ACC112 (cell line): ENCODE measurements at regions not wholly inside any gene's neighbourhood (a gene's known extent, or its start where the extent isn't known, plus 50 kb on each side); places are given as distances from the start of the nearest gene placed in this dataset.

Experiments
- H2AFZ ChIP-seq: fragments of 200-600 bp; sonication (generic); one replicate; pipeline ENCODE4 v1.6.0; 2017; ENCODE audit warnings: antibody characterized with exemption, low read length; ENCODE audit not compliant: unreplicated experiment
- H3K27ac ChIP-seq: fragments of 200-600 bp; sonication (generic); 2 replicates; pipeline ENCODE4 v1.5.1; 2014; ENCODE audit warnings: low read depth, mild to moderate bottlenecking, antibody characterized with exemption, low read length, moderate library complexity
- H3K27me3 ChIP-seq: fragments of 200-600 bp; sonication (generic); 2 replicates; pipeline ENCODE4 v1.6.1; 2014; ENCODE audit warnings: mild to moderate bottlenecking, antibody characterized with exemption, low read length, moderate library complexity, mixed read lengths; ENCODE audit not compliant: insufficient read depth
- H3K36me3 ChIP-seq: fragments of 200-600 bp; sonication (generic); 2 replicates; pipeline ENCODE4 v1.6.1; 2016; ENCODE audit warnings: mild to moderate bottlenecking, antibody characterized with exemption, low read length, moderate library complexity, mixed read lengths; ENCODE audit not compliant: insufficient read depth
- H3K4me1 ChIP-seq: fragments of 200-600 bp; sonication (generic); one replicate; pipeline ENCODE4 v1.6.1; 2016; ENCODE audit warnings: low read length, mixed read lengths; ENCODE audit not compliant: insufficient read depth, unreplicated experiment, control insufficient read depth
- H3K4me3 ChIP-seq: fragments of 200-600 bp; sonication (generic); 2 replicates; pipeline ENCODE4 v1.5.1; 2014; ENCODE audit warnings: mild to moderate bottlenecking, low read depth, low read length
- H3K79me2 ChIP-seq: fragments of 200-600 bp; sonication (generic); one replicate; pipeline ENCODE4 v1.6.0; 2016; ENCODE audit warnings: low read length; ENCODE audit not compliant: control insufficient read depth, unreplicated experiment, insufficient read depth

DNA sequence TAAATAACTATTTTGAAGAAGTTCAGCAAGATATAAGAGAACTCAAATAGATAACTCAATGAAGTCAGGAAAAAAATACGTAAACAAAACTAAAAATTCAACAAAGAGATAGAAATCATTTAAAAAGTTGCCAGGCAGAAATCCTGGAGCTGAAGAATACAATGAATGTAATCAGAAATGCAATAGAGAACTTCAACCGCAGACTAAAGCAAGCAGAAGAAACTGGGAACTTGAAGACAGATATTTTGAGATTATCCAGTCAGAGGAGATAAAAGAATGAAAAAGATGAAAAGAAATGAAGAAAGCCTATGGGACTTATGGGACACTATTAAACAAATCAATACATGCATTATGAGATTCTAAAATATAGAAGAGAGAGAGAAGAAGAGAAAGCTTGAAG is 129.1 kb upstream of the LPAR1 start:
- Histone ChIP-seq H3K4me3 (no peak overlapping the region), H3K27ac (no peak overlapping the region), H3K4me1 (peaks cover 6% of the 10 kb centered on the region), H3K36me3 (no peaks in the 10 kb centered on the region), H3K79me2 (no peaks in the 10 kb centered on the region), H2AFZ (no peak overlapping the region), H3K27me3 (no peaks in the 10 kb centered on the region)

DNA sequence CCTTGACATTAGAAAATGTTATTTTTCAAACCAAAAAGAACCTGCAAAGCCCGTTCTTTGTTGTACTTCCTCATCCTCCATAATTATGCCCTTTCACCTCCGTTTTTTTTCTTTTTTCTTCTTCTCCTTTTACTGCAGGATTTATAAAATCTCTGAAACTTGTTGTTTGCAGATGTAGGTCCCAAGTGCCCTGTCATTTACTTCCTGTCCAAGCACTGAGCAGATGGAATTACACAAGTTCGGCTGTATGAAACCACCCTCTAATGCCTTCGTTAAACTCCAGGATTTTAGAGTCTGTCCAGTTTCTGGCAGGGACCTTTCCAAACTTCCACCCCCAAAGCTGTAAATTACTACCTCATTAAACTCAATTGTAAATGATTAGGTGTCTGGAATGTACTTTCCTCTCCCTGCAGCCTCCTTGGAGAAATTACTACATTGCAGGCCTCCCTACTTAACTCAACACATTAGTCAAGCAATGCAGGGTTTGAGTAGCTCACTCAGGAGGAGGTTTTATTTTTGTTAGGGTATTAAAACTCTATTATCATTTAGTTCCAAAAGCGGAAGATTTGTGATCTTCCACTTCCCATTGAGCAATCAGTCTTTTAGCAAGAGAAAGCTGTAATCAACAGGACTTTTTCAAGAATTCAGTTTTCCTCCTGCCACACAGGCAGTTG is 125.6 kb upstream of the LPAR1 start:
- Histone ChIP-seq H3K4me1 (peaks cover 21% of the 10 kb centered on the region), H3K4me3 (no peak overlapping the region), H3K27me3 (no peaks in the 10 kb centered on the region), H2AFZ (peak overlapping the region; percentile 22), H3K36me3 (no peaks in the 10 kb centered on the region), H3K27ac (no peak overlapping the region), H3K79me2 (no peaks in the 10 kb centered on the region)

DNA sequence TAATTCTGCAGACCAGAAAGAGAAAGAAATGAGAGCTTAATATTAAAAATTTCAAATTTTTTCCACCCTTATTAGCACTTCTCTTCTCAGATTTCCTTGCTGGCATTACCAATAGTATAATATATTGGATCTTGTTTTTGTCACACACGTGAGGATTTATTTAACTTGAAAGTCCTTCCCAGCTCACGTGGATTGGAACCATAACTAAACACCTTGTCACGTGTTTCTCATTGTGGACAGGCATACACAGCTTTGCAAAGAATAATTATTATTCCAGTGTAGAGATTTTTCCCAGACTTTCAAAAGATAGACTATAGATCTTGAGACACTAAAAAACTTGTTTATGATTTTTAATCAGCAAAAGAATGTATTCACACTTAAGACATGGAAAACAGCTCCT is 123.8 kb upstream of the LPAR1 start:
- Histone ChIP-seq H3K36me3 (no peaks in the 10 kb centered on the region), H3K27me3 (no peaks in the 10 kb centered on the region), H3K4me1 (peaks cover 21% of the 10 kb centered on the region), H3K4me3 (no peak overlapping the region), H3K79me2 (no peaks in the 10 kb centered on the region), H2AFZ (no peak overlapping the region), H3K27ac (no peak overlapping the region)

DNA sequence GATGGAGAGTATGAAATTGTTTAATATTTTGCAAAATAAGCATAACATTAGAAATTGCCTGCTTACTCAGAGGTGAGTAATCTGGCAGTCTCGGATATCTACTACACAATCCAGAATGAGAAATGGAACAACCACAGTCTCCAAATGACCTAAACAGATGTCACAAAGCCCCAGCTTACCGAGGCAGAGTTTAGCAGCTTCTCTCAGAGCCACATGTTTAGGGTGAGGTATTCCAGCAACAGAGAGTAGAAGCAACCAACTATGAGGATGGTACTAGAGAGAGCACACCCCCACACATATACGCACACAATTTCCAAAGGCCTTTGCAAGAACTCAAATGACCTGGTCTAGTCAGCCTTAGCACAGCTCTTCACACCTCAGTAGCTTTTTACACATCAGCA is 122.7 kb upstream of the LPAR1 start:
- no peak overlapping the region for H2AFZ ChIP-seq
- H3K4me1 ChIP-seq: peaks cover 21% of the 10 kb centered on the region
- H3K27me3 ChIP-seq: no peaks in the 10 kb centered on the region
- no peaks in the 10 kb centered on the region for H3K36me3 ChIP-seq
- H3K27ac ChIP-seq: peak overlapping the region; percentile 23; the same call in 1 of the 2 replicates
- no peak overlapping the region for H3K4me3 ChIP-seq
- no peaks in the 10 kb centered on the region for H3K79me2 ChIP-seq

DNA sequence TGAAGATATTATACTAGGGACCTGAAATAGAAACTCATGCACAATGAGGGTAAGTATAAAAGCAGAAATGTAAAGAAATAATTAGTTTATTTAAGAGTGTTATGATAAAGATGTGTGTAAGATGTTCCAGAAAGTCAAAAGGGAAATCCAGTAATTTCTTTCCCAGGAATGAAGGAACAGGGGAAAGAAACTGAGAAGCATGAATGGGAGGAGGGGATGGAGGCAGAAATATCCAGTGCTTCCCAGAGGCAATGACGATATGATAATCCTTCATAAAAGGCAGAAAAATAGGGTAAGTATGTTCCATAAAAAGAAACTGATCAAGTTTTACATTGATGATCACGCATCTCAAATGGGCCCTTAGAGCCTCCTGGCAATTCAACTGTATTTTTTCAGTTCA is 120.7 kb upstream of the LPAR1 start:
- Histone ChIP-seq H3K27me3 (no peaks in the 10 kb centered on the region), H2AFZ (no peak overlapping the region), H3K4me3 (no peak overlapping the region), H3K27ac (no peak overlapping the region), H3K4me1 (peaks cover 21% of the 10 kb centered on the region), H3K36me3 (no peaks in the 10 kb centered on the region), H3K79me2 (no peaks in the 10 kb centered on the region)

DNA sequence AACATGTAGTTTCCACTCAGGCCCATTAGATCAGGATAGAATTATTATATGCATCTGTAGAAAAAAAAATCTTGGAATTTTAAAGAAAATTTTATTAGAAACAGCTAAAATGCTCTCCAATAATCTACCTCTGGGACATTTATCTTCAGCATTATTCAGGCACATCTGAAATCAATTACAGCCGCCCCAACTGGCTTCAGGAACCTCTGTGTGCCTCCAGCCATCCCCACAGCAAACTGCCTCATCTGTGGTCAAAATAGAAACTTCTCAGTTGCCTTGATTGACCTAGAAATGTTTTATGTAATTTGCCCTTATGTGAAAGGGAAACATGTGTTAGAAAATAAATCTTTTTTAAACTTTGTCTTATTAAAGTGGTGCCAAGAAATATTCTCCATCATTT is 120.1 kb upstream of the LPAR1 start:
- Histone ChIP-seq H3K4me1 (peaks cover 15% of the 10 kb centered on the region), H3K27ac (no peak overlapping the region), H3K36me3 (no peaks in the 10 kb centered on the region), H3K27me3 (no peaks in the 10 kb centered on the region), H3K4me3 (no peak overlapping the region), H3K79me2 (no peaks in the 10 kb centered on the region), H2AFZ (no peak overlapping the region)

DNA sequence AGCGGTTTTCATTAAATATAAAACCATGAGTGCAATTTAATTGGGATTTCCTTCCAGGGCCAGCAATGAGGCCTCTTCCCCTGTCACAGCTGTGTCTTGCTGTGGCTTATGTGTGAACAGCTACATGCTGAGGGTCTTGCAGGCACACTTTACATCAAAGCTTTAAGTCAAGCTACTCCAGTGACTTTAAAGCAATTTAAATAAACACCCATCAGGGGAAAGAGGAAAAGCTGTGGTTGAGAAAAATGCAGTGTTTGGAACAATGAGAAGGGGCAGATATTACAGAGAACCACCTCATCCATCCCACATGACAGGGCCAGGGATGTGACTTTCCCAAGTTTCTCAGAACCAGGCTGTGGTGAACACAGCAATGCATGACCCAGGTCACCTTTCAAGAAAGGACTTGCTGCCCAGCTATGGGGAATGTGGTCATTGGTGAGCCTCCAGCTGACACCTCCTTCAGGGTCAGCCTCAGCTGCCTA is 115.9 kb upstream of the LPAR1 start:
- Histone ChIP-seq H3K4me1 (no peaks in the 10 kb centered on the region), H3K4me3 (no peak overlapping the region), H2AFZ (peak overlapping the region; percentile 3), H3K36me3 (no peaks in the 10 kb centered on the region), H3K27ac (no peak overlapping the region), H3K27me3 (no peaks in the 10 kb centered on the region), H3K79me2 (no peaks in the 10 kb centered on the region)

DNA sequence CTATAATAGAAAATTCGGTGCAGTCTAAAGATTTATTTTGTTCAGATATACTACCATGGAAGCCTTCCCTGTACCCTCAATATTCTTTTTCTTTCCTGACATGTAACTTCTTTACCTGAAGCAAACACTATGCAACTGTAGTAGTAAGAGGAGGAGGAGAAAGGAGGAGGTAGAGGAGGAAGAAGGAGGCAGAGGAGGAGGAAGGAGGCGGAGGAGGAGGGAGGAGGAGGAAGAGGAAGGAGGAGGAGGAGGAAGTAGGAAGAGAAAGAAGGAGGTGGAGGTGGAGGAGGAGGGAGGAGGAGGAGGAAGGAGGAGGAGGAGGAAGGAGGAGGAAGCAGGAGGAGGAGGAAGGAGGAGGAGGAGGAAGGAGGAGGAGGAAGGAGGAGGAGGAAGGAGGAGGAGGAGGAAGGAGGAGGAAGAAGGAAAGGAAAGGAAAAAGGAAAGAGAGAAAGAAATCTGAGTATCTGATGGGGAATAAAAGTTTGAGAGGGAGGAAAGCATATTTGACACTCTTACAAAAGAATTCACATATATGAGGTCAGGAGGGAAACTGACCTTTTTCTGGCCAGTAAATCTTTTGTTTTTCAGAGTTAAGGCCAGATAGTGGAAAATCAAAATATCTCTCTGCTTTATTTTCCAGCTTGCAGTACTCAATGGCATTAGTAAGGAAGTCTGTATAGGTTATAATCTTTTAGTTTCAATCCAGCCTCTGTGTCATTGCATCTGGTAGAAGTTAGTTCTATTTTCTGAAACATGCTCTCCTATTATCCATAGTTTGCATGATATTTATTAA is 114.5 kb upstream of the LPAR1 start:
- no peak overlapping the region for H3K27ac ChIP-seq
- peaks cover 3% of the 10 kb centered on the region for H3K4me1 ChIP-seq
- H3K79me2 ChIP-seq: no peaks in the 10 kb centered on the region
- H2AFZ ChIP-seq: no peak overlapping the region
- no peak overlapping the region for H3K4me3 ChIP-seq
- no peaks in the 10 kb centered on the region for H3K27me3 ChIP-seq
- no peaks in the 10 kb centered on the region for H3K36me3 ChIP-seq

DNA sequence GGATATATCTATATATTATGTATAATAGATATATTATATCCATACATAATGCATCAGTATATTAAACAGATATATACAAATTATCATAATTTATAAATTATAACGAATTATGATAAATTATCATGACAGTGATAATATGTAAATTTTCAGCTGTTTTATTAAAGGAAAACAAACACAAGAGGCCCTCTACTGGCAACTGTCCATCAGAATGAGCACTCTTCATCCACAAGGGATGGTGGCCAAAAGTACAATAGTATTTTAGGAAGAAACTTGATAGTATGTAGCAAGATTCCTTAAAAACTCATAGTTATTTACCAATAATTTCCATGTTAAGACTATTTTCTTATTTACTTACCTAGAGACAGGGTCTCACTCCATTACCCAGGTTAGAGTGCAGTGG is 113.3 kb upstream of the LPAR1 start:
- Histone ChIP-seq H3K36me3 (no peaks in the 10 kb centered on the region), H3K79me2 (no peaks in the 10 kb centered on the region), H3K4me3 (no peak overlapping the region), H3K4me1 (peaks cover 3% of the 10 kb centered on the region), H3K27me3 (no peaks in the 10 kb centered on the region), H3K27ac (no peak overlapping the region), H2AFZ (no peak overlapping the region)

DNA sequence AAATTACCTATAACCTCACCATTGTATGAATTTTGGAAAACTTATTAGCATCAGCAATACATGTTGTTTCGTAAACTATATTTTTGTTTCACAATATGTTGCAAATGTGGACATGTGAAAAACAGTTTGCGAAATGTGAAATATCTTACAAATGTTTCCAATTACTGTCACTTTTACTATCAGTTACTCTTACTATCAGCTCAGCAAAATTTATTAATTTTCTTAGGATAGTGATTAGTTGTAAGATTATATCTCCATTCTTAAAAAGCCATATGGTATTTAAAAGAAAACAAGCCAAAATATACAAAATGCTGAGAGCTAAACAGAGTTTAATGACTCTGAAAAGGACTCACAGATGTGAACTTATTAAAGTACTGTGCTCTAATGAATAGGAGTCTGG is 111.9 kb upstream of the LPAR1 start:
- no peak overlapping the region for H3K4me3 ChIP-seq
- no peaks in the 10 kb centered on the region for H3K36me3 ChIP-seq
- no peaks in the 10 kb centered on the region for H3K27me3 ChIP-seq
- H3K79me2 ChIP-seq: no peaks in the 10 kb centered on the region
- H3K27ac ChIP-seq: no peak overlapping the region
- no peak overlapping the region for H2AFZ ChIP-seq
- H3K4me1 ChIP-seq: peaks cover 3% of the 10 kb centered on the region
